MV-4-11 (cell line): ENCODE measurements at regions not wholly inside any gene's neighbourhood (a gene's known extent, or its start where the extent isn't known, plus 50 kb on each side); places are given as distances from the start of the nearest gene placed in this dataset.
A peak's percentile ranks its signal among the peaks of the same experiment; 100 is the strongest.
"Not testable (repeated sequence)": the region's sequence is repeated elsewhere in the genome, so short reads cannot be mapped to it uniquely, and the experiment has no call there.

Experiments
- DNase-seq: peaks from one replicate; lab custom pipeline; 2025; lab: John Stamatoyannopoulos, UW

- no peak for DNase-seq
These were observed 1018.8 kb upstream of the FANCL start for GRCh38 chr2:59259913-59260312.

DNA sequence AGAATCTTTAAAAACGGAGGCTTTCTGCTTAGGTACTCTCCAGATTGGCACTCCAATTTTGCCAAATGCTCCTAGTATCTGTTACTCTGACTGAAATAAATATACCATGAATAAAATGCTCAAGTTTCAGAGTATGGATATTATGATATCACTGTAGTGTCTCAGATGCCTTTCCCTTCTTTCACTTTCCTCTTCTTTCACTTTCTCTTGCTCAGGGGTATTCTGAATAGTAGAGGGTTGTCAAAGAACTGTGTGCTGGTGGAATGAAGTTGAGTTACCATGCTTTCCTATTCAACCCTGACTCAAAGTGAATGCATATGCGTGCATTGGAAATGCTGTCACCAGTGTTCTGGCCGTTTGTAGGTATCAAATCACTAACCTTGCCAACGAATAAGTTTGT lies 1015.2 kb upstream of the FANCL start:
- no peak for DNase-seq

GRCh38 chr2:59254279-59254678 lies 1013.2 kb upstream of the FANCL start:
- no peak for DNase-seq

DNA sequence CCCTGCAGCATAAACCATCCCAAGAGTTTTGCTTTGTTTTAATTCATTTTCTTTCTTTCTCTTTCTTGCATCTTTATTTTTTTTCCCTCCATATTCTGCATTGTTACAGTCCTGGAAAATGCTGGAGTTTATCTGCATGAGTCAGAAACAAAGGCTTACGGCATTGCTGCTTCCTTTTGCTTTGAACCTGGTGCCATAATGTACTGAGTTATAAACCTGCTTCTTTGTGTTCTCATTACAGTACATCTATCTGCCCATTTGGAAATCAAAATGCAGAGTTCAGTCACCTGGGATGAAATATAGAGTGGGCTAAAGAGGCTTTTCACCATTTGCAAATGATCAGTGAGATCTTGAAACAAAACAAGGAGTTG lies 1009.2 kb upstream of the FANCL start:
- no peak for DNase-seq

DNA sequence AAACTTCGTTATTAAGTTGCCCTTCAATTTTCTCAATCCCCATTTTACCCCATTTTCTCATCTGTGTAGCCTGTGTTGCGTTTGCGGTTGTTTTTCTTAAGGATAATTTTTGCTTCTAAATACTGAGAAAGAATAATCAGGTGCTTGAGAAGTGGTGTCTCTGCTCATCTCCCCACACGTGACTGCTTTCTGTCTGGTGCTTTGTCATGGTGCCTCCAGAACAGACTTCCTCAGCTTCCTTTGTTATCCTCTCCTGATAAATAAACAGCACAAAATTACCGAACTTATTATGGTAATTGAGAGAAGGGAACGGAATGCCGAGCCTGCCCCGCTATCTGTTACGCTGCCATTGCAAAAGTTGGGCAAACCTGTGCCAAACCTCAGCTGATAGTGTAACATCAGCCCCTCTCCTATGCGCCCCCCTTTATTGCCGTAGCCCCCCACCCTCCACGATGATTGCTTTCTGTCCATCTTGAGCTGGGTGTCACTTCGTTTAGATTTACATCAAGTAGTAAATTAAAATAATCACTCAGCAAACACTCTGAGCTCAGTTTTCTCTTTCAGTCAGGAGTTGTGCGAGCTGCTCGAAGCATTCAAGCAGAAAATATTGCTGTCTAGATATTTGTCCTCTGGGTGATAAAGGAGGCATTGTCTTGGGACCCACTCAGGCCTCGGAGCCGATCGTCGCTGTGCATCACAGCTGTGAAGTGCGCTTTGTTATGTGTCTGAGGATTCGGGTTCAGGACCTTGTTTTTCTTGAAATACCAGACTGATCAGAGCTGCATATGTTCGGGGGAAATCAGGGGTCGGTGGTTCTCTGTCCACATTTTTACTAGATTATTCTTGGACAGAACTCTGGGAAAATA lies 1008.5 kb upstream of the FANCL start:
- DNase-seq, result no peak

GRCh38 chr2:59239146-59239545 lies 998.0 kb upstream of the FANCL start:
- DNase-seq, result no peak

DNA sequence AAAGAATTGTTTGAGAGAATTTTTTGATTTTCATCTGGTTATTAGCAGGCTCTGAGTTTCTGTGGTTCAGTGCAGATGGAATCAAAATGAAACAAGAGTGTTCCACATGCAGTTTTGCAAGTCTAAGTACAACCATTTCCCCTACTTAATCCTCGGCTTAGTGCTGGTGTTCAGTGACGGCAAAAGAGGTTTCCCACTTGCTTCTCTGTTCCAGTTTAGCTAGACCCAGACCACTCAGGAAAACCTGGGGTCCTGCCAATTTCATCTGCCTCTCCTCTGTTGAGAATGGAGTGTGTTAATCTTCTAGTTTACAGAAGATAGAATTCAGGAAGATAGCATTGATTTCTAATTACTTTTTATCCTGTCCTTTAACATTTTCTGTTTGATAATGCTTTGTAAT lies 996.2 kb upstream of the FANCL start:
- DNase-seq, result peak; percentile 94

DNA sequence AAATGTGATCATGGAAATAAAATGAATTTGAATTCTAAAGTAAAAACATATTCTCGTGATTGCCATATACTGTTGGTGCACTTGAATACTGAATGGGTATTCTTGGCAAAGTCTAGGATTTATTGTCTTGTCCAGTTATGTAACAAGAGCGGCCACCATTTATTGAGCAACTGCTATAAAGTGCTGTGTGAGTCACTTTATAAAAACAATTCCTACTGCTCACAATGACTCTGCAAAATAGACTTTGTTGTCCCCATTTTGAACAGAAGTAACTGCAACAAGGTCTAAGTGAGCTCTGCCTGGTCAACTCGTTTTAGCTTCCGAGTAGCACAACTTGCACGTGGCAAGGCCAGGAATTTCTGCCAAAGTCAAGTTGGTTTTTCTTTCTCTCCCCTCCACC lies 995.6 kb upstream of the FANCL start:
- DNase-seq, result peak; percentile 94

- DNase-seq, result no peak
These were observed 992.8 kb upstream of the FANCL start for GRCh38 chr2:59233920-59234319.

DNA sequence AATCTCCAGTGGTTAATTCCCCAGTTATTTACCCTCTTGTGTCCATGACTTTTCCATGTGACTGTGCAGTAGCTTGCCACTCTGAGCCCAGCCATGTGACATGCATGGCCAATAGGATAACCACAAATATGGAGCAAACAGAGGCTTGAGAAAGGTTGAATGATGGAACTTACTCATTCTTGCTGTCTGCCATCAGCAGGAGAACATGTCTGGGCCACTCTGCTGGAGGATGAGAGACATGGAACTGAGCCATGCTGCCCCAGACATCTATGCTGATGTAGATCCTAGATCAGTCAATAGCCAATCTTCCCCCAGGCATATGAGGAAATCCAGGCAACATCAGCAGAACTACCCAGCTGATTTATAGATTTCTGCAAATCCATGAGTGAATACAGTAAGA lies 992.3 kb upstream of the FANCL start:
- peak; percentile 3 for DNase-seq

- DNase-seq, result peak; percentile 85
These were observed 991.5 kb upstream of the FANCL start for GRCh38 chr2:59232394-59233165.

GRCh38 chr2:59226362-59226761 lies 985.2 kb upstream of the FANCL start:
- not testable (repeated sequence) for DNase-seq

DNA sequence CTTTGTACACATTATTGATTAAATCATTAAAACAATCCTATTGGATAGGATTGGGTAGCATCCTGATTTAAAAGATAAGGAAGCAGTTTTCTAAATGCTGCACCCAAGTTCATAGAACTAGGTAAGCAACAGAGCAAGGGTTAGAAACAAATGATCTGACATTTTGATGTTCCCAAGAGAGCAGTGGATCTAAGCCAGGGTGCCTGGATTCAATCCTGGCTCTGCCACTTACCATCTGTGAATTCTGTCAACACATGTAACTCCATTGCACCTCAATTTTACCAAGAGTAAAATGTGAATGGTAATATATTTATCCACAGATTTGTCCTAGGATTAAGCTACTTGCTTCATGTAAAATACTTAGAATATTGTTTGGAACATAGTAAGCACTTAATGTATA lies 982.6 kb upstream of the FANCL start:
- DNase-seq, result no peak

DNA sequence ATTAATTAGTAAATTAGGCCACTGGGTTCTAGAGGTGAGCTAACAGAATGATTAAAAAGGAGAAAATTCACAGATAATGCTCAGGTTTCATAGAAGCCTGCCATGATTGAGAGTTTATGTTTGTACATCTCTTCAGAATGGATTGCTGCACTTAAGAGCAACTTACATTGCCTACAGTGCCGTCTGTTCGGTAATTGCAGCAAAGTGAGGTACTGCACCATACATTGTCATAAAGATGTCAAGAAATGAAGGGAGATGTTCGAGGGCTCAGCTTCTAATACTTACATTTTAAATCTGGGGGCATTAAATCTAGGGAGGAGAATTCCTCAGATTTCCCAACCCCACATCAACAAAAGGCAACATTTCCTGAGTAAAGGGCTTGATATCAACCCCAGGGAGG lies 976.2 kb upstream of the FANCL start:
- DNase-seq, result no peak

DNA sequence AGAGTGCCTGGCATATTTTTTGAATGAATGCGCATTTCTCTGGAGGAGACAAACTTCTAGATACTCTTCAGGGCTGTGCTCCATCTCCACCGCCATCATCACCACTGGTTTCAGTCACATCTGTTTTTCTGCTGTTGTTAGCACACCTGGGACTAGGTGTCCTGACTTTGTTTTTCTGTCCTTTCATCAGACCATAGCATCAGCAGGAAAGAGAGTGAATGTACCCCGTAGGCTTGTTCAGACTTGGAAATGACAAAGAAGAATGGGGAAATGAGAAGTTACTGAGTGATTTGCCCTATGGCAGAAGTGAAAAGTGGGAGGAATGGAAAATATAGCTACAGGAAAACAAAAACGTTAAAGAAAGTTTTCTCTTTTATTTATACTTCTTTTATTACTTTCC lies 965.2 kb upstream of the FANCL start:
- DNase-seq, result no peak

DNA sequence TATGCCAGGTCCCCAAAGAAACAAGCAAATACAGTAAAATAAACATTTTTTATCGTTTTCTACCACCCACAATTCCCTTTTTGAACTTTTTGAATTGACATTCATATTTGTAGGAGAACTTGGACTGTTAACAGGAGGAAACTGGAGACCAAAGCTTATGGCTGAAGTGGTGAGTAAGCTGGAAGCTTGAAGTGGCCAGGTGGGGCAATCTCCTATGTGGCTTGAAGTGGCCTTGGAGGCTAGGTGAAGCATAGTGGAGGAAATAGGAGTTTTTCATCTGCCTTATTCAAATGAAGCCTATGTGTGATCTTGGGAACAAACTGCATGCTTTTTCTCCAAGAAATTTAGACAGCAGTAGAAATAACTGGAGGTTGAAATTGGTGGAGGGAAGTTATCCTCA lies 962.9 kb upstream of the FANCL start:
- no peak for DNase-seq

GRCh38 chr2:59196491-59196890 lies 955.4 kb upstream of the FANCL start:
- DNase-seq, result no peak

GRCh38 chr2:59195851-59196250 lies 954.7 kb upstream of the FANCL start:
- DNase-seq, result no peak

- no peak for DNase-seq
These were observed 950.7 kb upstream of the FANCL start for GRCh38 chr2:59191781-59192180.

GRCh38 chr2:59190518-59190917 lies 949.4 kb upstream of the FANCL start:
- DNase-seq, result no peak

- DNase-seq, result peak; percentile 26
These were observed 943.3 kb upstream of the FANCL start for GRCh38 chr2:59184276-59185020.

DNA sequence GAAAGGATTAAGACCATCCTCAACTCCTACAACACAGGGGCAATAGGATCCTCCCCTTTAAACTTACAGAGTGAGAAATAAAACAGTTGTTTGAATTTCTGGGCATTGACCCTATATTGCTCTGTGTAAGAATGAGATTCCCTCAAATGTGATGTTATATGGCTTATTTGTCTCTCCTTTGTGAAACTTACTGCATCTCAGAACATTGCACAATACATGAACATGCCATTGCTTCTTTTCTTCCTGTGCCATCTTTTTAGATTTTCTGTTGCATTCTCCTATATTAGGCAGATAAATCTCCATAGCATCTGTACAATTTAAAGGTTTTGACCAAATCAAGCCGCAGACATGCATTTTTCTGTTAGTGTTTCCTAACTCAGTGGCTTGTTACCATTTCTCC lies 941.9 kb upstream of the FANCL start:
- no peak for DNase-seq

DNA sequence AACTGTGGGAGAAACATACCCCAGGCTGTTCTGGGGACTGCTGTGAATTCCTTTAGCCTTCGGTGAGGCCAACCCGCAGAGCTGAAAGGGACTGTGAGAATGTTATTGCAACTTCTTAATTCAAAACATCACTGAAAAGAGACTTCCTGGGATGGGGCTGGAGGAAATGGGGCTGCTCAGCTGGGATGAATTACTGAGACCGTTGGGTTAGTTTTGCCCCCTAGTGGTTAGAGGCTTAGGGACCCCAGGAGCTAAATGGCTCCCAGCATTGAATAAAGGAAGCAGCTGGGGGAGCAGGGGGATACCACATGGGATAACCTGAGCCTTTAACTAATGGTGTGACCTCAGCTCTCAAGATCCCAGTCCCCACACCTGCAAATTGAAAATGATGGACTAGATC lies 941.1 kb upstream of the FANCL start:
- DNase-seq, result no peak
